Panc1 (cell line): ENCODE measurements at regions not wholly inside any gene's neighbourhood (a gene's known extent, or its start where the extent isn't known, plus 50 kb on each side); places are given as distances from the start of the nearest gene placed in this dataset.

Experiments used
- ATAC-seq: fragments of 200-7000 bp; cut with Tn5 transposase; 2 replicates; pipeline ENCODE4 v1.9.1; 2020; ENCODE audit warnings: mild to moderate bottlenecking, moderate library complexity
- BruUV-seq: library from RNA; stranded (reverse); fragments of 400-500 nt; replicated peaks from 2 replicates; lab custom pipeline; 2021; lab: Mats Ljungman, UMichigan
- CTCF ChIA-PET: fragments of 300-600 bp; sonication (Branson Sonifier 250); formaldehyde crosslinking; loops from one replicate; lab custom pipeline; 2022; ENCODE audit warnings: antibody characterized with exemption; lab: Charles Lee
- POLR2A ChIA-PET: fragments of 300-600 bp; sonication (Branson Sonifier 250); formaldehyde crosslinking; loops from one replicate; lab custom pipeline; 2022; ENCODE audit warnings: antibody characterized with exemption; lab: Charles Lee
- DNase-seq: peaks from one replicate; pipeline ENCODE4 v3.0.0-alpha.2; 2010; ENCODE audit warnings: low read depth, low spot score
- H3K27ac ChIP-seq: 2 replicates; pipeline ENCODE4 v1.5.1; 2011; ENCODE audit warnings: mild to moderate bottlenecking, low read length, inconsistent platforms
- H3K27me3 ChIP-seq: fragments of 200-500 bp; sonication (Bioruptor generic); 2 replicates; pipeline ENCODE4 v1.6.0; 2014; ENCODE audit warnings: low read length, inconsistent platforms; ENCODE audit not compliant: control insufficient read depth, insufficient read depth
- H3K36me3 ChIP-seq: fragments of 200-500 bp; sonication (Bioruptor generic); 2 replicates; pipeline ENCODE4 v1.5.1; 2014; ENCODE audit warnings: inconsistent platforms, mild to moderate bottlenecking, low read length, moderate library complexity; ENCODE audit not compliant: control insufficient read depth, insufficient read depth
- H3K4me1 ChIP-seq: 2 replicates; pipeline ENCODE4 v1.5.1; 2011; ENCODE audit warnings: inconsistent platforms, mild to moderate bottlenecking, low read length, moderate library complexity; ENCODE audit not compliant: control insufficient read depth, insufficient read depth
- H3K4me3 ChIP-seq, 2 experiments: 2 replicates each; pipeline ENCODE4 v1.5.1; 2011 to 2012; ENCODE audit warnings: low read depth in 2 of 2, low read length in 2 of 2, mild to moderate bottlenecking in 2 of 2, inconsistent platforms in 1 of 2, moderate library complexity in 1 of 2
- H3K9me3 ChIP-seq: fragments of 200-500 bp; sonication (Bioruptor generic); 2 replicates; pipeline ENCODE4 v1.5.1; 2014; ENCODE audit warnings: low read depth, mild to moderate bottlenecking, inconsistent platforms, low read length, moderate library complexity; ENCODE audit not compliant: control insufficient read depth, insufficient read depth
- CTCF ChIP-seq: fragments of 450-650 bp; IDR thresholded peaks from 2 replicates; pipeline ENCODE4 v1.5.1; 2017; ENCODE audit warnings: mild to moderate bottlenecking
- POLR2AphosphoS5 ChIP-seq: IDR thresholded peaks from 2 replicates; pipeline ENCODE4 v1.6.1; 2012; ENCODE audit warnings: mild to moderate bottlenecking, low read depth, low read length, moderate library complexity
- REST ChIP-seq, 2 experiments: IDR thresholded peaks; 2 replicates each; pipeline ENCODE4 v1.6.1; 2011 to 2012; ENCODE audit warnings: low read depth in 2 of 2, control low read depth in 1 of 2, low read length in 1 of 2, mild to moderate bottlenecking in 1 of 2, moderate library complexity in 1 of 2; ENCODE audit not compliant: insufficient read depth in 1 of 2
- SIN3A ChIP-seq: IDR thresholded peaks from 2 replicates; pipeline ENCODE4 v1.6.1; 2012; ENCODE audit warnings: low read depth, mild to moderate bottlenecking, low read length, moderate library complexity, borderline replicate concordance; ENCODE audit not compliant: insufficient read depth
- TCF7L2 ChIP-seq: IDR thresholded peaks from 2 replicates; pipeline ENCODE4 v1.6.1; 2011; ENCODE audit warnings: mild to moderate bottlenecking, low read depth, low read length, inconsistent platforms
- in situ Hi-C: cut with HindIII; loops from 2 replicates; pipeline ENCODE4 v1.10.0; 2016; ENCODE audit warnings: low sequenced_read_pairs, low pct_unique_long_range_greater_than_20kb
- intact Hi-C: fragments of 100-400 bp; cut with micrococcal nuclease; formaldehyde crosslinking; loops from one replicate; pipeline ENCODE4 v1.10.0; 2022; ENCODE audit not compliant: unreplicated experiment

- Histone ChIP-seq H3K27me3 (no peaks in the 10 kb centered on the region), H3K27ac (no peak overlapping the region), H3K4me1 (no peaks in the 10 kb centered on the region), H3K4me3 (no peak overlapping the region), H3K36me3 (no peaks in the 10 kb centered on the region), H3K9me3 (no peaks in the 10 kb centered on the region)
- no TSS peak for BruUV-seq
- POLR2A ChIA-PET, result no interaction called here
- DNase-seq (no peak), ATAC-seq (no peak)
- intact Hi-C loops, result no loop called here
- no peak for TF ChIP-seq CTCF
- no peak for TF ChIP-seq SIN3A
- TF ChIP-seq TCF7L2, result no peak
- TF ChIP-seq POLR2AphosphoS5, result no peak
- no peak for TF ChIP-seq REST (IDR thresholded peaks at IDR 0.05; ENCODE audit: insufficient read depth in 1 of 2, low read depth in 2 of 2, low read length in 1 of 2)
- in situ Hi-C loops, result no loop called here
- CTCF ChIA-PET, result no interaction called here
Observed at GRCh38 chr1:95183952-95184351, 50.1 kb upstream of the RWDD3 start.
